ENCODE measurements at regions not wholly inside any gene's neighbourhood (a gene's known extent, or its start where the extent isn't known, plus 50 kb on each side); places are given as distances from the start of the nearest gene placed in this dataset.
A peak's percentile ranks its signal among the peaks of the same experiment; 100 is the strongest.

- no peak overlapping the region for H2AFZ ChIP-seq (ENCODE audit: low read depth, low read length)
- H3K9ac ChIP-seq (ENCODE audit: low read length) = no peak overlapping the region
- H3K36me3 ChIP-seq (replicated peaks; ENCODE audit: low read depth, low read length) = no peaks in the 10 kb centered on the region
- H3K27me3 ChIP-seq (ENCODE audit: low read depth, low read length) = no peaks in the 10 kb centered on the region
- no peak for TF ChIP-seq CTCF (IDR thresholded peaks at IDR 0.05; ENCODE audit: low read depth, low read length)
- no peak for TF ChIP-seq EZH2phosphoT487 (IDR thresholded peaks at IDR 0.05; ENCODE audit: low read depth)
- no peaks in the 10 kb centered on the region for H4K20me1 ChIP-seq (ENCODE audit: insufficient read depth, low read length)
- no peaks in the 10 kb centered on the region for H3K9me3 ChIP-seq (ENCODE audit: insufficient read depth, low read length)
- H3K4me3 ChIP-seq (ENCODE audit: low read length) = no peak overlapping the region
- no peak overlapping the region for H3K27ac ChIP-seq (ENCODE audit: low read length)
- H3K4me2 ChIP-seq (ENCODE audit: low read length) = no peak overlapping the region
- H3K79me2 ChIP-seq (ENCODE audit: low read length) = no peaks in the 10 kb centered on the region
- no peaks in the 10 kb centered on the region for H3K4me1 ChIP-seq (ENCODE audit: low read length)
These were observed 1214.9 kb downstream of the PLA2G4A start for GRCh38 chr1:188043536-188044245.

GRCh38 chr1:188050250-188050649, 1221.5 kb downstream of the PLA2G4A start:
- no peaks in the 10 kb centered on the region for H4K20me1 ChIP-seq (ENCODE audit: insufficient read depth, low read length)
- H3K27ac ChIP-seq (ENCODE audit: low read length) = peak overlapping the region; percentile 39; the same call in 1 of the 2 replicates
- no peak overlapping the region; the same call in 1 of the 2 replicates for H3K4me3 ChIP-seq (ENCODE audit: low read length)
- no peaks in the 10 kb centered on the region for H3K79me2 ChIP-seq (ENCODE audit: low read length)
- TF ChIP-seq CTCF (IDR thresholded peaks at IDR 0.05; ENCODE audit: low read depth, low read length) = no peak
- TF ChIP-seq EZH2phosphoT487 (IDR thresholded peaks at IDR 0.05; ENCODE audit: low read depth) = no peak
- peak overlapping the region; percentile 12; the same call in 1 of the 2 replicates for H3K4me2 ChIP-seq (ENCODE audit: low read length)
- no peaks in the 10 kb centered on the region for H3K36me3 ChIP-seq (replicated peaks; ENCODE audit: low read depth, low read length)
- peaks cover 11% of the 10 kb centered on the region for H3K4me1 ChIP-seq (ENCODE audit: low read length)
- no peaks in the 10 kb centered on the region for H3K27me3 ChIP-seq (ENCODE audit: low read depth, low read length)
- no peaks in the 10 kb centered on the region for H3K9me3 ChIP-seq (ENCODE audit: insufficient read depth, low read length)
- H3K9ac ChIP-seq (ENCODE audit: low read length) = no peak overlapping the region
- no peak overlapping the region for H2AFZ ChIP-seq (ENCODE audit: low read depth, low read length)

GRCh38 chr1:188056011-188056410, 1227.3 kb downstream of the PLA2G4A start:
- no peak overlapping the region for H3K4me3 ChIP-seq (ENCODE audit: low read length)
- H3K79me2 ChIP-seq (ENCODE audit: low read length) = no peaks in the 10 kb centered on the region
- no peak overlapping the region for H3K9ac ChIP-seq (ENCODE audit: low read length)
- TF ChIP-seq CTCF (IDR thresholded peaks at IDR 0.05; ENCODE audit: low read depth, low read length) = no peak
- no peak for TF ChIP-seq EZH2phosphoT487 (IDR thresholded peaks at IDR 0.05; ENCODE audit: low read depth)
- H3K36me3 ChIP-seq (replicated peaks; ENCODE audit: low read depth, low read length) = no peaks in the 10 kb centered on the region
- H2AFZ ChIP-seq (ENCODE audit: low read depth, low read length) = no peak overlapping the region
- H3K9me3 ChIP-seq (ENCODE audit: insufficient read depth, low read length) = no peaks in the 10 kb centered on the region
- no peaks in the 10 kb centered on the region for H3K27me3 ChIP-seq (ENCODE audit: low read depth, low read length)
- H4K20me1 ChIP-seq (ENCODE audit: insufficient read depth, low read length) = no peaks in the 10 kb centered on the region
- no peak overlapping the region for H3K4me2 ChIP-seq (ENCODE audit: low read length)
- H3K4me1 ChIP-seq (ENCODE audit: low read length) = no peaks in the 10 kb centered on the region
- no peak overlapping the region for H3K27ac ChIP-seq (ENCODE audit: low read length)

GRCh38 chr1:188058801-188059200, 1230.1 kb downstream of the PLA2G4A start:
- no peaks in the 10 kb centered on the region for H3K9me3 ChIP-seq (ENCODE audit: insufficient read depth, low read length)
- no peaks in the 10 kb centered on the region for H3K4me1 ChIP-seq (ENCODE audit: low read length)
- no peak overlapping the region for H3K27ac ChIP-seq (ENCODE audit: low read length)

More at GRCh38 chr1:188058801-188059200, 1230.1 kb downstream of the PLA2G4A start:
- Histone ChIP-seq H3K36me3 (replicated peaks; ENCODE audit: low read depth, low read length) (no peaks in the 10 kb centered on the region), H2AFZ (ENCODE audit: low read depth, low read length) (no peak overlapping the region), H3K27me3 (ENCODE audit: low read depth, low read length) (no peaks in the 10 kb centered on the region), H3K9ac (ENCODE audit: low read length) (no peak overlapping the region), H4K20me1 (ENCODE audit: insufficient read depth, low read length) (no peaks in the 10 kb centered on the region), H3K4me2 (ENCODE audit: low read length) (no peak overlapping the region), H3K79me2 (ENCODE audit: low read length) (no peaks in the 10 kb centered on the region), H3K4me3 (ENCODE audit: low read length) (no peak overlapping the region)
- TF ChIP-seq CTCF (IDR thresholded peaks at IDR 0.05; ENCODE audit: low read depth, low read length) = no peak
- TF ChIP-seq EZH2phosphoT487 (IDR thresholded peaks at IDR 0.05; ENCODE audit: low read depth) = no peak

All from OCI-LY3 (cell line).